SK-N-SH (cell line): ENCODE measurements at regions not wholly inside any gene's neighbourhood (a gene's known extent, or its start where the extent isn't known, plus 50 kb on each side); places are given as distances from the start of the nearest gene placed in this dataset.

ENCODE experiments used
- CTCF ChIA-PET: fragments of 300-600, 350-600 bp; formaldehyde crosslinking; extraction: SDS; loops from one replicate; lab custom pipeline; 2021; lab: Yijun Ruan, JAX
- POLR2A ChIA-PET: fragments of 350-600 bp; sonication (Branson Sonifier 250); formaldehyde crosslinking; extraction: SDS; loops from one replicate; lab custom pipeline; 2020; ENCODE audit warnings: antibody characterized with exemption, inconsistent platforms; lab: Yijun Ruan, JAX
- DNase-seq: peaks from one replicate; pipeline ENCODE4 v3.0.0; 2012
- H2AFZ ChIP-seq: fragments of 200-600 bp; sonication (generic); 2 replicates; pipeline ENCODE4 v1.8.1; 2016; ENCODE audit warnings: antibody characterized with exemption, mild to moderate bottlenecking, low read depth
- H3F3A ChIP-seq: fragments of 200-600 bp; sonication (generic); replicated peaks from 2 replicates; pipeline ENCODE3; 2016; ENCODE audit warnings: antibody characterized with exemption, mild to moderate bottlenecking; ENCODE audit not compliant: insufficient read depth
- H3K27ac ChIP-seq, 2 experiments: fragments of 200-500 bp in 1 of 2; fragments of 200-600 bp in 1 of 2; sonication (Bioruptor generic) in 1 of 2; sonication (generic), shearing (Covaris generic) in 1 of 2; 2 replicates each; pipeline versions ENCODE4 v1.5.1 to v1.6.1; 2014 to 2016; ENCODE audit warnings: low read depth in 2 of 2, inconsistent platforms in 1 of 2, low read length in 1 of 2, mild to moderate bottlenecking in 1 of 2, mixed read lengths in 1 of 2
- H3K27me3 ChIP-seq: fragments of 200-600 bp; sonication (generic), shearing (Covaris generic); 2 replicates; pipeline ENCODE4 v1.6.1; 2016; ENCODE audit warnings: mixed run types; ENCODE audit not compliant: insufficient read depth
- H3K36me3 ChIP-seq, 2 experiments: fragments of 200-500 bp in 1 of 2; fragments of 200-600 bp in 1 of 2; sonication (Bioruptor generic) in 1 of 2; sonication (generic) in 1 of 2; replicated peaks in 1 of 2; 2 replicates each; pipeline versions ENCODE3 to v1.5.1; 2014 to 2016; ENCODE audit warnings: low read length in 1 of 2, mild to moderate bottlenecking in 1 of 2; ENCODE audit not compliant: insufficient read depth in 2 of 2, control insufficient read depth in 1 of 2
- H3K4me1 ChIP-seq, 2 experiments: fragments of 200-500 bp in 1 of 2; fragments of 200-600 bp in 1 of 2; sonication (Bioruptor generic) in 1 of 2; sonication (generic), shearing (Covaris generic) in 1 of 2; 2 replicates each; pipeline versions ENCODE4 v1.5.1 to v1.6.1; 2014 to 2016; ENCODE audit warnings: low read depth in 1 of 2, low read length in 1 of 2, mixed run types in 1 of 2; ENCODE audit not compliant: insufficient read depth in 2 of 2, control insufficient read depth in 1 of 2
- H3K4me2 ChIP-seq: fragments of 200-600 bp; sonication (generic), shearing (Covaris generic); 2 replicates; pipeline ENCODE4 v1.6.1; 2017; ENCODE audit warnings: mixed run types
- H3K4me3 ChIP-seq, 2 experiments: fragments of 200-500 bp in 1 of 2; fragments of 200-600 bp in 1 of 2; sonication (Bioruptor generic) in 1 of 2; sonication (generic), shearing (Covaris generic) in 1 of 2; 2 replicates each; pipeline versions ENCODE4 v1.5.1 to v1.8.1; 2014 to 2016; ENCODE audit warnings: low read depth in 2 of 2, inconsistent platforms in 1 of 2, low read length in 1 of 2, mild to moderate bottlenecking in 1 of 2, mixed read lengths in 1 of 2, moderate library complexity in 1 of 2
- H3K79me2 ChIP-seq: fragments of 200-600 bp; sonication (generic); 2 replicates; pipeline ENCODE4 v1.8.1; 2017; ENCODE audit warnings: mild to moderate bottlenecking; ENCODE audit not compliant: insufficient read depth
- H3K9ac ChIP-seq: fragments of 200-600 bp; sonication (generic); 2 replicates; pipeline ENCODE4 v1.6.1; 2017; ENCODE audit warnings: mixed run types
- H3K9me2 ChIP-seq: fragments of 200-600 bp; sonication (generic); 2 replicates; pipeline ENCODE4 v1.6.1; 2017; ENCODE audit warnings: mixed run types
- H3K9me3 ChIP-seq: fragments of 200-600 bp; sonication (generic); 2 replicates; pipeline ENCODE4 v1.6.1; 2017; ENCODE audit warnings: mixed run types, mild to moderate bottlenecking, moderate library complexity
- H4K20me1 ChIP-seq: fragments of 200-600 bp; sonication (generic); 2 replicates; pipeline ENCODE4 v1.6.1; 2017; ENCODE audit warnings: mild to moderate bottlenecking, mixed run types; ENCODE audit not compliant: insufficient read depth
- ELF1 ChIP-seq: IDR thresholded peaks from 2 replicates; pipeline ENCODE4 v1.4.0; 2012
- FOXJ3 ChIP-seq: sonication (generic); formaldehyde crosslinking; IDR thresholded peaks from 2 replicates; pipeline ENCODE4 v1.5.1; 2020; ENCODE audit warnings: mild to moderate bottlenecking, missing genetic modification reagents
- JUND ChIP-seq: IDR thresholded peaks from 2 replicates; pipeline ENCODE4 v1.4.0; 2012
- MEF2A ChIP-seq: IDR thresholded peaks from 2 replicates; pipeline ENCODE4 v1.4.0; 2012; ENCODE audit warnings: low read depth, borderline replicate concordance
- MXI1 ChIP-seq: IDR thresholded peaks from 2 replicates; pipeline ENCODE4 v1.6.1; 2012; ENCODE audit warnings: mild to moderate bottlenecking, low read depth, low read length, improper control_type of control experiment
- NFIC ChIP-seq: IDR thresholded peaks from 2 replicates; pipeline ENCODE4 v1.4.0; 2012; ENCODE audit warnings: borderline replicate concordance
- NRF1 ChIP-seq: IDR thresholded peaks from 2 replicates; pipeline ENCODE4 v1.6.1; 2012; ENCODE audit warnings: low read depth, mild to moderate bottlenecking, low read length
- RXRA ChIP-seq: IDR thresholded peaks from 2 replicates; pipeline ENCODE4 v1.4.0; 2012; ENCODE audit warnings: low read depth, mild to moderate bottlenecking, borderline replicate concordance
- SMC3 ChIP-seq: IDR thresholded peaks from 2 replicates; pipeline ENCODE4 v1.6.1; 2012; ENCODE audit warnings: low read depth, low read length, improper control_type of control experiment
- TCF12 ChIP-seq: IDR thresholded peaks from 2 replicates; pipeline ENCODE4 v1.4.0; 2012
- TEAD4 ChIP-seq: IDR thresholded peaks from 2 replicates; pipeline ENCODE4 v1.4.0; 2012; ENCODE audit warnings: mild to moderate bottlenecking, borderline replicate concordance; ENCODE audit not compliant: insufficient read depth
- WGBS: methylation state at CpG from one replicate; pipeline ENCODE4 v1.1.6; 2017; ENCODE audit warnings: low lambda C conversion rate; 5-methylcytosine and 5-hydroxymethylcytosine counted together
- TF ChIP-seq, protein P1 (sequence below): IDR thresholded peaks from 2 replicates; pipeline ENCODE4; 2012
- TF ChIP-seq, protein P2 (sequence below): fragments of 200-600 bp; sonication (generic); IDR thresholded peaks from 2 replicates; pipeline ENCODE4 v1.6.1; 2017; ENCODE audit warnings: antibody characterized with exemption, mild to moderate bottlenecking, moderate library complexity
- TF ChIP-seq, protein P3 (sequence below): IDR thresholded peaks from 2 replicates; pipeline ENCODE4 v1.4.0; 2012; ENCODE audit warnings: low read depth, borderline replicate concordance
- TF ChIP-seq, protein P4 (sequence below): fragments of 150-350 bp; IDR thresholded peaks from 2 replicates; pipeline ENCODE4 v1.6.1; 2016; ENCODE audit warnings: mild to moderate bottlenecking, low read depth, low read length
- TF ChIP-seq, protein P5 (sequence below): IDR thresholded peaks from 2 replicates; pipeline ENCODE4 v1.4.0; 2012; ENCODE audit warnings: low read depth, borderline replicate concordance
- TF ChIP-seq, protein P6 (sequence below): fragments of 150-350 bp; IDR thresholded peaks from 2 replicates; pipeline ENCODE4 v1.6.1; 2017; ENCODE audit warnings: antibody characterized with exemption, low read length, low read depth, borderline replicate concordance

DNA sequence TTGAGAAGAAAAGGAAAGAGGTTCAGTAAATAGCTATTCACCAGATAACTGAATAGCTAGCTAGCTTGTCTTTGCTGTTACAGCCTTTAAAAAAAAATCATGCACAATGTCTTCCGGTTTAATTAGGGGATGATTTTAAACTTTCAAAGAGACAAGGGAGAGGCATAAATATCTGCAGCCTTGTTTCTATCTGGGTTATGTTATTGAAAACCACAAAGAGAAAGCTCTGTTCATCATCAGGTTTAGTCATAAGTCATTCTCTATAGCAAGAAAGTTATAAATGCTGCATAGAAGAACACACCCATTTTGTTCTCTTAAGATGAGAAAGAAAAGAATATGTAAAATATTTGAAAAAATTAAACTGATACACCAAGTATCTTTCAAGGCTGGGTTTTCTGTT is 1046.9 kb downstream of the AACS start (continued):
- TF ChIP-seq, protein P1, sequence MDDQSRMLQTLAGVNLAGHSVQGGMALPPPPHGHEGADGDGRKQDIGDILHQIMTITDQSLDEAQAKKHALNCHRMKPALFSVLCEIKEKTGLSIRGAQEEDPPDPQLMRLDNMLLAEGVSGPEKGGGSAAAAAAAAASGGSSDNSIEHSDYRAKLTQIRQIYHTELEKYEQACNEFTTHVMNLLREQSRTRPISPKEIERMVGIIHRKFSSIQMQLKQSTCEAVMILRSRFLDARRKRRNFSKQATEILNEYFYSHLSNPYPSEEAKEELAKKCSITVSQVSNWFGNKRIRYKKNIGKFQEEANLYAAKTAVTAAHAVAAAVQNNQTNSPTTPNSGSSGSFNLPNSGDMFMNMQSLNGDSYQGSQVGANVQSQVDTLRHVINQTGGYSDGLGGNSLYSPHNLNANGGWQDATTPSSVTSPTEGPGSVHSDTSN = peak; percentile 96
- TF ChIP-seq, protein P2, sequence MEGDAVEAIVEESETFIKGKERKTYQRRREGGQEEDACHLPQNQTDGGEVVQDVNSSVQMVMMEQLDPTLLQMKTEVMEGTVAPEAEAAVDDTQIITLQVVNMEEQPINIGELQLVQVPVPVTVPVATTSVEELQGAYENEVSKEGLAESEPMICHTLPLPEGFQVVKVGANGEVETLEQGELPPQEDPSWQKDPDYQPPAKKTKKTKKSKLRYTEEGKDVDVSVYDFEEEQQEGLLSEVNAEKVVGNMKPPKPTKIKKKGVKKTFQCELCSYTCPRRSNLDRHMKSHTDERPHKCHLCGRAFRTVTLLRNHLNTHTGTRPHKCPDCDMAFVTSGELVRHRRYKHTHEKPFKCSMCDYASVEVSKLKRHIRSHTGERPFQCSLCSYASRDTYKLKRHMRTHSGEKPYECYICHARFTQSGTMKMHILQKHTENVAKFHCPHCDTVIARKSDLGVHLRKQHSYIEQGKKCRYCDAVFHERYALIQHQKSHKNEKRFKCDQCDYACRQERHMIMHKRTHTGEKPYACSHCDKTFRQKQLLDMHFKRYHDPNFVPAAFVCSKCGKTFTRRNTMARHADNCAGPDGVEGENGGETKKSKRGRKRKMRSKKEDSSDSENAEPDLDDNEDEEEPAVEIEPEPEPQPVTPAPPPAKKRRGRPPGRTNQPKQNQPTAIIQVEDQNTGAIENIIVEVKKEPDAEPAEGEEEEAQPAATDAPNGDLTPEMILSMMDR = no peak
- TF ChIP-seq MXI1 (no peak), SMC3 (no peak), ELF1 (peak; percentile 25; the same call in 1 of the 2 replicates), FOXJ3 (CRISPR knock-in tag) (no peak), MEF2A (0 out of 2 replicates have a peak, but pooled peaks have one; percentile 10), TEAD4 (peak; percentile 76; the same call in 1 of the 2 replicates), RXRA (no peak; the same call in 1 of the 2 replicates), NRF1 (no peak), NFIC (no peak), JUND (peak; percentile 77)
- TF ChIP-seq, protein P3, sequence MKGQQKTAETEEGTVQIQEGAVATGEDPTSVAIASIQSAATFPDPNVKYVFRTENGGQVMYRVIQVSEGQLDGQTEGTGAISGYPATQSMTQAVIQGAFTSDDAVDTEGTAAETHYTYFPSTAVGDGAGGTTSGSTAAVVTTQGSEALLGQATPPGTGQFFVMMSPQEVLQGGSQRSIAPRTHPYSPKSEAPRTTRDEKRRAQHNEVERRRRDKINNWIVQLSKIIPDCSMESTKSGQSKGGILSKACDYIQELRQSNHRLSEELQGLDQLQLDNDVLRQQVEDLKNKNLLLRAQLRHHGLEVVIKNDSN = no peak
- TF ChIP-seq, protein P4, sequence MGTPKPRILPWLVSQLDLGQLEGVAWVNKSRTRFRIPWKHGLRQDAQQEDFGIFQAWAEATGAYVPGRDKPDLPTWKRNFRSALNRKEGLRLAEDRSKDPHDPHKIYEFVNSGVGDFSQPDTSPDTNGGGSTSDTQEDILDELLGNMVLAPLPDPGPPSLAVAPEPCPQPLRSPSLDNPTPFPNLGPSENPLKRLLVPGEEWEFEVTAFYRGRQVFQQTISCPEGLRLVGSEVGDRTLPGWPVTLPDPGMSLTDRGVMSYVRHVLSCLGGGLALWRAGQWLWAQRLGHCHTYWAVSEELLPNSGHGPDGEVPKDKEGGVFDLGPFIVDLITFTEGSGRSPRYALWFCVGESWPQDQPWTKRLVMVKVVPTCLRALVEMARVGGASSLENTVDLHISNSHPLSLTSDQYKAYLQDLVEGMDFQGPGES = no peak
- TF ChIP-seq, protein P5, sequence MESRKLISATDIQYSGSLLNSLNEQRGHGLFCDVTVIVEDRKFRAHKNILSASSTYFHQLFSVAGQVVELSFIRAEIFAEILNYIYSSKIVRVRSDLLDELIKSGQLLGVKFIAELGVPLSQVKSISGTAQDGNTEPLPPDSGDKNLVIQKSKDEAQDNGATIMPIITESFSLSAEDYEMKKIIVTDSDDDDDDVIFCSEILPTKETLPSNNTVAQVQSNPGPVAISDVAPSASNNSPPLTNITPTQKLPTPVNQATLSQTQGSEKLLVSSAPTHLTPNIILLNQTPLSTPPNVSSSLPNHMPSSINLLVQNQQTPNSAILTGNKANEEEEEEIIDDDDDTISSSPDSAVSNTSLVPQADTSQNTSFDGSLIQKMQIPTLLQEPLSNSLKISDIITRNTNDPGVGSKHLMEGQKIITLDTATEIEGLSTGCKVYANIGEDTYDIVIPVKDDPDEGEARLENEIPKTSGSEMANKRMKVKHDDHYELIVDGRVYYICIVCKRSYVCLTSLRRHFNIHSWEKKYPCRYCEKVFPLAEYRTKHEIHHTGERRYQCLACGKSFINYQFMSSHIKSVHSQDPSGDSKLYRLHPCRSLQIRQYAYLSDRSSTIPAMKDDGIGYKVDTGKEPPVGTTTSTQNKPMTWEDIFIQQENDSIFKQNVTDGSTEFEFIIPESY = no peak

DNA sequence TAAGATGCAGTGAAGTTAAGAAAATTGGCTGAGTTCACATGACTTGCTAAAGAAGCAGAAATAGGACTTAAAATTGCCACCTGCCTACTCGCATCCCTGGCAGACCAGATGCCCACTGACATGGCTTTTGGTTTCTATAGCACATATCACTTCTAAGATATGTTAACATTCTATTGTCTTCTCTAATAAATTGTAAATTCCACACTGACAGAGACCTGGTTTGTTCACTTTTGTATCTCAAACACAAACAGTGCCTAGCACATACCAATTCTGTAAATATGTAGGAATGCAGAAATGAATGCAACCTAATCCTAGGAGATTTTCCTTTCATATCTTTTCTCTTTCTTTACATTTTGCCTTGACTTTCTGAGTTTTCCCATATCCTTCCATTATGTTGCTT is 1047.6 kb downstream of the AACS start:
- TF ChIP-seq RXRA (no peak), TCF12 (peak; percentile 13; the same call in 1 of the 2 replicates)
- TF ChIP-seq, protein P1 = peak; percentile 66
- TF ChIP-seq, protein P6, sequence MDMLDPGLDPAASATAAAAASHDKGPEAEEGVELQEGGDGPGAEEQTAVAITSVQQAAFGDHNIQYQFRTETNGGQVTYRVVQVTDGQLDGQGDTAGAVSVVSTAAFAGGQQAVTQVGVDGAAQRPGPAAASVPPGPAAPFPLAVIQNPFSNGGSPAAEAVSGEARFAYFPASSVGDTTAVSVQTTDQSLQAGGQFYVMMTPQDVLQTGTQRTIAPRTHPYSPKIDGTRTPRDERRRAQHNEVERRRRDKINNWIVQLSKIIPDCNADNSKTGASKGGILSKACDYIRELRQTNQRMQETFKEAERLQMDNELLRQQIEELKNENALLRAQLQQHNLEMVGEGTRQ = no peak
- TF ChIP-seq, all 33 proteins: peak for 2
- H3K9me2 ChIP-seq = no peaks in the 10 kb centered on the region

More for the DNA sequence above, 1047.6 kb downstream of the AACS start:
- no peak for DNase-seq
- H3K27ac ChIP-seq = no peak overlapping the region
- no peak overlapping the region for H3K9ac ChIP-seq
- no peaks in the 10 kb centered on the region; a peak in 1 of 4 replicates for H3K4me1 ChIP-seq
- no peaks in the 10 kb centered on the region for H4K20me1 ChIP-seq
- no peaks in the 10 kb centered on the region for H3K36me3 ChIP-seq
- H2AFZ ChIP-seq = no peak overlapping the region
- WGBS = 55% methylated on average over 1 of the region's 1 CpG
- H3K9me3 ChIP-seq = no peaks in the 10 kb centered on the region
- CTCF ChIA-PET = no interaction called here
- POLR2A ChIA-PET = no interaction called here
- no peaks in the 10 kb centered on the region for H3K27me3 ChIP-seq
- H3F3A ChIP-seq = no peaks in the 10 kb centered on the region
- no peaks in the 10 kb centered on the region for H3K79me2 ChIP-seq
- H3K4me2 ChIP-seq = no peak overlapping the region
- no peak overlapping the region for H3K4me3 ChIP-seq
